HG03103 (cell line): ENCODE measurements at regions not wholly inside any gene's neighbourhood (a gene's known extent, or its start where the extent isn't known, plus 50 kb on each side); places are given as distances from the start of the nearest gene placed in this dataset.
"Not testable (repeated sequence)": the region's sequence is repeated elsewhere in the genome, so short reads cannot be mapped to it uniquely, and the experiment has no call there.

Source experiments
- ATAC-seq: cut with Tn5 transposase; IDR thresholded peaks from one replicate; pipeline ENCODE4 v1.9.1; 2021; ENCODE audit warnings: low read depth; ENCODE audit not compliant: unreplicated experiment

DNA sequence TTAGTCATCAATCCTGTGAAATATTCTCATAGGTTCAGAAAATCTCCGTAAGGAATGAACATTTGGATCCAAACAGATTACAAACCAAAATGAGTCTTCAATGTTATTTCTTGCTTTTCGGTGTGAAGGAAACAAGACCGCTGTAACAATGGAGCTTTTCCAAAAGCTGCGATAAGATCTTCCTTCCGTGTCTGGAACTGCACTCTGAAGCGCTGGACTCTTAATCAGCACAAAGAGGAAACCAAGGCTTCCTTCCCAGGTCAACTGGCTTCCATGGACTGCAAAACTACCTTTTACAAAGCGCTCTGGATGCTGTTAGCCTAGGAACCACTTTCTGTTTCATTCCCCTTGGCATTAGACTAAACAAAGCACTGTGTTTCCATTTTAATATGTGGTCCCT is 137.9 kb upstream of the BASP1 start:
- no peak for ATAC-seq

DNA sequence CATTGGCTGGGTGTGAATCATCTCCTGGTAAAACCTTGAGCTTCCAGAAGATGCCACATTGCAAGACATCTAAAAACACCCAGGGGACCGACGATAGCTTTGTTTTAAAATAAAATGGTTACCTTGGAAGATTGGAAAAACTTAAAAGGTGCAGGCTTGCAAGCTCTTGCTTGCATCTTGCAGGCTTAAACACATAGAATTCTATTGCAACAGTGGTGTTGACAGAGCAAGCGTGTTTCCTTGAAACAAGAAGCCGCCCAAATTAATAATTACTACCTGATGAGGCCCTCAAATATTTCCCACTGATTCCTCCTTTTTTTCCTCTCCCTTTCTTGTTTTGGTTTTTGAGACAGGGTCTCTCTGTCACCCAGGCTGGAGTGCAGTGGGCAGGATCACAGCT is 137.1 kb upstream of the BASP1 start:
- ATAC-seq = no peak

DNA sequence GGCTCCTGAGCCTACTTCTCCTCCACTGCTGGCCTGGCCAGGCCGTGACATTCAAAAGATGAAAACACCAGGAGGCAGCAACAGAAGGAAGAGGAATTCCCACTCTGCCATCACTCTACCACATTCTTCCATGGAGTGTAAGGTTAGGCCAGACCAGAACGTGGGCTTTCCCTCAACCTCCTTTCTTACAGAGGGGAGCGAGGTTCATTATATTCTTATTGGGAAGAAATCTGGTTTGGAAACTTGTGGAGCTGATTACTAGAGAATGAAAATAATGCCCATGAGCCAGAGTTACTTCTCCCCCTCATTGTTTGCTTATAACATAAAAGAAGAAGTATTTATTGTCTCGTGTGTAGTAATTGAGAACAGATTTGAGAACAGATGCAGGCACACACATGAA is 136.3 kb upstream of the BASP1 start:
- ATAC-seq = no peak

DNA sequence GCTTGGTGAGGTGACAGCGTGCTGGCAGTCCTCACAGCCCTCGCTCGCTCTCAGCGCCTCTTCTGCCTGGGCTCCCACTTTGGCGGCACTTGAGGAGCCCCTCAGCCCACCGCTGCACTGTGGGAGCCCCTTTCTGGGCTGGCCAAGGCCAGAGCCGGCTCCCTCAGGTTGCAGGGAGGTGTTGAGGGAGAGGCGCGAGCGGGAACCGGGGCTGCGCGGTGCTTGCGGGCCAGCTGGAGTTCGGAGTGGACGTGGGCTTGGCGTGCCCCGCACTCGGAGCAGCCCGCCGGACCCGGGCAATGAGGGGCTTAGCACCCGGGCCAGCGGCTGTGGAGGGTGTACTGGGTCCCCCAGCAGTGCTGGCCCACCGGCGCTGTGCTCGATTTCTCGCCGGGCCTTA is 134.2 kb upstream of the BASP1 start:
- ATAC-seq = not testable (repeated sequence)

DNA sequence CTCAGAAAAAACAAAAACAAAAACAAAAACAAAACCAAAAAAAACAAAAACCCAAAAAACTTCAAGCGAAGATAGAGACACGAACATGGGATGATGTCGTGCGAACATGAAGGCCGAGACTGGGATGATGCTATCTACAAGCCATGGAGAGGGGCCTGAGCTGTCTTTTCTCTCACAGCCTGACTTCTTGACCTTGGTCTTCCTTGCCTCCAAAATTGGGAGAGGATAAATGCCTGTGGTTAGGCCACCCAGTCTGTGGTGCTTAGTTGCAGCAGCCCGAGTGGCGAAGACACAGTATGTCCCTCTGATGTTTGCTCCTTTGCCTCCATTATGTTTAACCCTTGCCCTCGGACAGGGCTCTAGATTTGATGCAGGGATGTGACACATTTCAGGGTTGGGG is 130.4 kb upstream of the BASP1 start:
- no peak for ATAC-seq

DNA sequence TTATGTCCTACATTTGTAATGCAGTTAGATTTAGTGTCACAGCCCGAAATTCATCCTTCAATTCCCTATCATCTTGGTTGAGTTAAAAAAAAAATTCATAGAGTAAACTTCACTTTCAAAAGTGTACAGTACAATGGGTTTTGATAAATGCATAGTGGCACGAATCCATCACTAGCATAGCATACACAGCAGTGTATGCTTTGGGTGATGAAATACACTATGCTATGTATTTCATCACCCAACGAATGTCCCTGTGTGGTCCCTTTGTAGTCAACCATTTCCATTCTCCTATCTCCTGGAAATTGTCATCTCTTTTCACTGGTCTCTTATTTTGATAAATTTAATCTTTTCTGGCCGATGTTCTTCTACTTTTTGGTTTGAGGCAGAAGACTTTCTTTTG is 129.4 kb upstream of the BASP1 start:
- no peak for ATAC-seq

DNA sequence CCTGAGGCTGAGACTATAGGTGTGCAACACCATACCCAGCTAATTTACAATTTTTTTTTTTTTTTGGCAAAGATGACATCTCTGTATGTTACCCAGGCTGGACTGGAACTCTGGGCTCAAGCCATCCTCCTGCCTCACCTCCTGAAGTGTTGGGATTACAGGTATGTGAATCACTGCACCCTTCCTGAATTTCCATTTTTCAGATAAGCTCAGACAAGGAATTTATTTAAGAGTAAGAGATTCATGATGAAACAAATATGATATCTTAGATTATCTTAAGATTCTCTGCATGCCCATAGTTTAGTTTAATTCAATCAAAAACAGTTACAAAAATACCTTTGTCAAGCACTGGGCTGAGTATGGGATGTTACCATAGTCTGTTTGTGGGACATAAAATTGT is 128.4 kb upstream of the BASP1 start:
- ATAC-seq = no peak

DNA sequence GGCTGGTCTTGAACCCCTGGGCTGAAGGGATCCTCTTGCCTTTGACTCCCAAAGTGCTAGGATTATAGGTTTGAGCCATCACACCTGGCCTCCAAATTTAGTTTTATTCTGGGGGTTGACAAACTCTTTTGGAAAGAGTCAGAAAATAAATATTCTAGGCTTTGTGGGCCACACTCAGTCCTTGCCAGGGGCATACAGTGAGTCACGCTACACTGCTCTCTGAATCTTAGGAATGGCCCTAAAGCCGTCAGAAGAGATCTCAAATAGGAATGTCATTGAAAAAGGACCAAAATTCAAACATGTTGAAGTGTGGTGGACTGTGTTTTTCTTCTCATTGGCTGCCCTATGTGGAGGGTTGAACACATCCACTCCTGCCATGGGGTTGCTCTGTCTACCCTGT is 127.7 kb upstream of the BASP1 start:
- ATAC-seq = no peak

DNA sequence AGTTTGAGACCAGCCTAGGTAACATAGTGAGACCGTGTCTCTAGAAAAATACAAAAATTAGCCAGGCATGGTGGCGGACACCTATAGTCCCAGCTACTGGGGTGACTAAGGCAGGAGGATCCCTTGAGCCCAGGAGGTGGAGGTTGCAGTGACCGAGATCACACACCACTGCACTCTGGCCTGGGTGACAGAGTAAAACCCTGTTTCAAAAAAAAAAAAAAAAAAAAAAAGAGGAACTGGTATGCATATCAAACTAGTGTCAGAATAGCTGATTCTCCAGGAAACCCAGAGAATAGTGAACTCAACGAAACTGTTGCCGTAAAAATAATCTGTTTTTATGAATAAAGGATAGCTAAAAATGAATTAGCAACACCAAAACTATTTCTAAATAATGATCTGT is 126.6 kb upstream of the BASP1 start:
- no peak for ATAC-seq

DNA sequence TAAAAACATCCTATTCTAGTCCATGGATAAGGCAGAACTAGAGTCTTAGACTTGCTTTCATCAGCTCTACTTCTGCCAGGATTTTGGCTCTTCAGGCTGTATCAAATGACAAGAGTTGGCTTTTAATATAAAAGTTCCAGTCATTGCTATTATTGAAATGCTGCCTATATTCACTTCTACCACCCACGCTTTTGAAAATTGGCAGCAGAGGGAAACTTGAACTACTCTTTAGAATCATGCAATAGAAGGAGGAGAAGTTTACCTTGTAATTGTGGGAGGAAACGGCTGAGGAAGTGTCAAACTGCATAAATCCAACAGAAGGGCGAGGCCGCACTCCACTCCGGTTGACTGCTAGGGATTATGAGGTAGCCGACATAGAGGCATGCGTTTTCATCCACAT is 122.6 kb upstream of the BASP1 start:
- ATAC-seq = no peak

DNA sequence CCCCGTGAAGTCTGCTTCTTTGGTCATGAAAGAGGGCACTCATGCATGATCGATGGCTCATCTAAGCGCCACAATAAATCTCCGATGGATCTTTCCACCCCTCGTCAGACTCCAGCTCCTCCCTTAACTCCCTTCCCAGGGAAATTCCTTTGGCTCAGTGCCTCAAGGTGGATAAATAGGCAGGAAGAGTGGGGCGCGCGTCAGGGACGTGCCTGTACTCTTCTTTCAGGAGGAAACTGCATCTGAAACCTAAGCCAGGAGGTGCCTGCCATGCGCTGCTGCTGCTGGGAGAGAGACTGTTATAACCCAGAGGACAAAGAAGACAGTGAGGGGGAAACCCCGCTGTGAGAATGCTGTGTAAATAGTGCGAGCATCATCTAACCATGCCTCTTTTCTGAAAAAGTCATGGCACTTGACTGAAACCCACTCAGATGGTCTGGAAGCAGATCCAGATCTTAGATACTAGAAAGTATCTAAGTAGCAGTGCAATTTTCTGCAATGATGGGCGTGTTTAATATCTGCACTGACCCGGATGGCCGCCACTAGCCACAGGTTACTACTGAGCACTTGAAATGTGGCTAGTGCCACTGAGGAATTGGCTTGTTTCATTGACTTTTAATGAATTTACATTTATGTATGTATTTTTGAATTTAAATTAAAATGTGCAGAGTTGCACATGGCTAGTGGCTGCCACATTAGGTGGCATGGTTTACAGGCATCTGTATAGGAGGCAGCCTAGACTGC is 120.3 kb upstream of the BASP1 start:
- no peak for ATAC-seq

DNA sequence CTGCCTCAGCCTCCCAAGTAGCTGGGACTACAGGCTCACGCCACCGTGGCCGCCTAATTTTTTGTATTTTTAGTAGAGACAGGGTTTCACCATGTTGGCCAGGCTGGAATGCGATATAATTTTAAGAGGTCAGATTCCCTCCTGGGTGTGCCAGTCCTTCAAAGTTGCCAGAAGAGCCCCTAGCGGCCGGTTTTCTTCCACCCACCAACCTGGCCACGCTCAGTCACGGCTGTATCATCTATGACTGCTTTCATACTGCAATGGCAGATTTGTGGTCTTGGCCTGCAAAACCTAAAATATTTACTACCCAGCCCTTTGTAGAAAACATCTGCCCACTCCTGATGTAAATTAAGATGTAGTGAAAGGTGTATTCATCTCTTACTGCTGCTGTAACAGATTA is 117.5 kb upstream of the BASP1 start:
- no peak for ATAC-seq

DNA sequence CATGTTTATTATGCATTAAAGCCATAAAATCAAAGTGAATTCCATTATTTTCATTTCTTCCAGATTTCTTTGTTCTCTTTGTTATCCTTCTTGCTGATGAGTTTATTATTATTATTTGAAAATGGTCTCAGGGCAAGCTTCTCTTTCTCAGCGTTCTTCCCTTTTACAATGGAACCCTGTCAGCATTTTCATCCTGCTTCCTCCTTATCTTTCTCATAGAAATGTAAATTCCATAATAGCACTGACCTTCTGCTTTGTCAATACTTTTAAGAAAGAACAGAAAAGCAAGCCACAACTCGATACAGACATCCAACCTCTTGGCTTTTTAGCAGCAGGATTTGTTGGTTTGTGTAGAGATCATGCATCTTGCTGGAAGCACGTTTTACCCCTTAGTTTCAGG is 114.0 kb upstream of the BASP1 start:
- no peak for ATAC-seq

DNA sequence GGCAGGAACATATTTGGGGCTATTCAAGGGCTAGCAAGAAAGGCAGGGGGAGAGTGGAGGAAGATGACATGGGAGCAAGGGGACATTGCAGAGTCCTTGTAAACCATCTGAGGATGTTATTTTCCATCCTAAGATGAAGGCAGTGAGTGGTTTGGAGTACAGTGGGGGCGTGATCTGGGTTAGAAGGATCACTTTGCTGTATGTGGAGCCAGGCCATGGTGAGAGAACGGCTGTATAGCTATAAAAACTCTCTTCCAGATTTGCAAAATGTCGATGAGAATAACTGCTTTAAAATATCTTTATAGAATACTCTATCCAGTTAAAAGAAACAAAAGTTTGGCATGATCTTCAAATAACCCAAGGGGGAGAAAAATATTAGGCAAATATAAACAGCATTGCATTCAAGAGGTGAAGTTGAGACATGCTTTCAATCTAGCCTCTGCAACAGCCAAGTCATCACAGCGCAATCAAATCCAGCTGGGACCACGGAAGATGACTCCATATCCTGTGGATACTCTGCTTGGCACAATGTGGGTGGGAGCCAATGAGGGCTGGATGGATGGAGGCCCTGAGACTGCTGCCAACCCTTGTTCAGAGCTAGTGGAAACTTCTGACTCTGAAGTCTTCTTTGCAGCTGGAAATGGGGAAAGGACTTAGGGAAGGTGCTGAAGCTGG is 111.5 kb upstream of the BASP1 start:
- no peak for ATAC-seq

DNA sequence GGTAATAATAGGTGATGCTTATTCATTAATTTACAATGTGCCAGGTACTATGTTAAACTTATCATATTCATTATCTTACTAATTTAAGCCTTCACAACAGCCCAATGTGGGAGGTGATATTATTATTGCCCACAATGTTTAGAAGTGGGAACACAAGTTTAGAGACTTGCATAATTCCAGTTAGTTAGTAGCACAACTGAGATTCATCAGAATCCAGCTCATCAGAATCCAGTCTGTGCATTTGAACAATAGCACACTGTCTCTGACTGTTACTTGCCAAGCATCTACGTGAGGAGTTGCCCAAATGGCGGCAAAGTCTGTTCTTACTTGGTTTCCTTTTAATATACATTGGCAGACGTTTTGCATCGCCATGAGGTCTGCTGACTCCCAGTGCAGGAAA is 110.9 kb upstream of the BASP1 start:
- no peak for ATAC-seq

DNA sequence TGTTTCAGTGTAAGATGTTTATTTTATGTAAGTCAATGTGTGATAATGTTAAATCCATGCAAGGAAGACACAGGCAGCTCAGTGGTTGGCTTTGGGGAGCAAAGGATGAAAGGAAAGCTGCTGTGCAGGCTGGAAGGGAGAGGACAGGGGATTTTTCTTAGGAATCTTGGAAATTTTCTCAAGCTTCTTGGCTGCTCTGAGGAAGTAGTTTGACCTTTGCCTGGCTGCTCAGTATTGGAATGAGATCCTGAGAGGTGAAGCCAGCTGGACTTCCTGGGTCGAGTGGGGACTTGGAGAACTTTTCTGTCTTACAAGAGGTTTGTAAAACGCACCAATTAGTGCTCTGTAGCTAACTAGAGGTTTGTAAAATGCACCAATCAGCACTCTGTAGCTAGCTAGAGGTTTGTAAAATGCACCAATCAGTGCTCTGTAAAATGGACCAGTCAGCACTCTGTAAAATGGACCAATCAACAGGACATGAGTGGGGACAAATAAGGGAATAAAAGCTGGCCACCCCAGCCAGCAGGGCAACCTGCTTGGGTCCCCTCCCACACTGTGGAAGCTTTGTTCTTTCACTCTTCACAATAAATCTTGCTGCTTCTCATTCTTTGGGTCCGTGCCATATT is 105.2 kb upstream of the BASP1 start:
- not testable (repeated sequence) for ATAC-seq

DNA sequence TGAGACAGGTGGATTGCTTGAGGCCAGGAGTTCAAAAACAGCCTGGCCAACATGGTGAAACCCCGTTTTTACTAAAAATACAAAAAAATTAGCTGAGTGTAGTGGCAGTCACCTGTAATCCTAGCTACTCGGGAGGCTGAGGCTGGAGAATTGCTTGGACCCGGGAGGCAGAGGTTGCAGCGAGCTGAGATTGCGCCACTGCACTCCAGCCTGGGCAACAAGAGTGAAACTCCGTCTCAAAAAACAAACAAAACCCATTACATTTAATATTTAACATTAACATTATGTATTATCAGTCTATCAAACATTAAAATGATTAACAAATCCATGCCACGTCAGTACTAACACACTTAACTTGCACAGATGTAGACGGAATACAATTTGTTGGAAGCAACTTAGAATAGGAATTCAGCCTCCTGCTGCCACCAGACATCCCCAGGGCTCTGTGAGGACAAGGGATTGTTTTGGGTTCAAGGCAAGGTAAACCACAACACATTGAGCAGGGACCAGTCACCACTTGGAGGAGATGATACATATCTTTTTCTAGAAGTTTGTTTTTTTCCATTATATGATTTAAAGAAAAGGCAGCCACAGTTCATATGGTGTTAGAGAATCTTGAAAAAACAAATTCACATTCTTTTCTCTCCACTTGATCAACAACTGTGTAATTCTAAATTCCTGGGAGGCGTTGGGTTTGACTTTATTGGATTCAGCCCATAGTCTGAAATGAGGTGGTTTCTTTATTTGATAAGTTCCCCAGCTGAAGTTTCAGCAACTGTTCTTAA is 104.1 kb upstream of the BASP1 start:
- ATAC-seq = no peak

DNA sequence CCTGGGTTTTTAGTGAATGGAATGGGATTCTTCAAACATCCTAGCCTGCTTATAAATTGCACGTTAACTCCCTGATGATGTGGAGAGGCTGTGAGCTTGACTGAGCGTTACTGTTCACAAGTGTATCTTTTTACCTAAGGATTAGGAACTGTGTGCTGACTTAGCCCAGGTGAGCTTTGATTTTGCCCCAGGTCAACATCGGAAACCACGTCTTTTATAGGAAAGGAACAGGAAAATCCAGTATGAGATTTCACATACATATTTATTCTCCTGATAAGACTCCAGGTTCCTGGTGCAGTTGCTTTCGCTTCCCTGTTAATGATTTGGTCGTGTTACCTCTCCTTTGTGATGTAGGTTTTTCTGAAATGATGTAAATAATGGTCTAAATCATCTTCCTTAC is 103.2 kb upstream of the BASP1 start:
- no peak for ATAC-seq

DNA sequence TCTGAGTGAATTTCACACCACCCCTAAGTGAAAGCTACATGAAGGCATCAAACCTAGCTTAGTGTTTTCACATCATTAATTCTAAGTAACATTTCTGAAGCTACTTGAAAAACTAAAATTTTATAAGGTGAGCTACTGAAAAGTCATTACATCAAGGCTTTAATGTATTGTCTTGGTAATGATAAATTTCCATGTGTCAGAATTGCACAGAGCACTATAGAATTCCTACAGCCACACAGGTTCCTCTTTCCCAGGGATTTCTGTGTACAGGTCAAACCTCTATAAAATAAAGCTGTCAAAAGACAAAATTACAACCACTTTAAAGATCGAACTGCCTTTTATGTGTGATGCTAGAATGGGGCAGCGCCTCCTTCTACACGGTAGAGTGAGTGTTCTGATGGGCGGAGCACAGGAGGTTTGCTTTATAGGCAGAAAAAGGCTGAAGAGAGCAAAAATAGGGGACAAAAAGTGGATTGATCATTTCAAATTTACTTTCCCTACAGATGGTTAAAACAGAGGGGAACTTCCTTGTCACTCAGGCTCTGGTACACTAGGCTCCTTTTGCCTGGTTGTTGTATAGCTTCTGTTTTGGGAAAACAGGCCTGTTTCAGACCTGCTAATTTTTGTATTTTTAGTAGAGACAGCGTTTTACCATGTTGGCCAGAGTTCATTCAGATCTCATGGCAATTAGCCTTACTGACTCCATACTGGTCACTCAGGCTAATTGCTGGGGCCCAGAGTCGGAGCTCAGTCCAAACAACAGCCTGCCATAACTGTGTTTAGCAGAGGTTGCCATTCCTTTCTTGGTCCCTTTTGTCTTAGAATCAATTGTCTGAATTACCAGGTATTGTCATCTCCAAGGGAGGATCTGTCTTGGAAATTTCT is 102.5 kb upstream of the BASP1 start:
- no peak for ATAC-seq

DNA sequence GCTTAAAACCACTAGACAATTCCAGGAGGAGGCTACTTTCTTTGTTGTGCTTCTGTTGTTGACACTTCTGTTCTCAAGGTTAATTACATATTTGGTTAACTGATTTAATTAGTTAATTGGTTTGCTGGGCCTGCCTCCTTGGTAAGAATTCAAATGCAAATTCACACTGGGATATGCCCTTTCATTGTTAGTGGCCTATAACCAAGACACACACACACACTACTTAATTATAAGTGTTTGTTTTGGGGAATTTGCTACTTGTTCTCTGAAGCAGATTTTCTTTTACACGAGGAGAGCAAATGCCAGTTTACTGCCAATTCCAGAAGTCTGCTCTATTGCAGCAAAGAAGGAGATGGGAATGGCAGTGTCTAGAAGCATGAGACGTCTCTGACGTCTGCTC is 101.6 kb upstream of the BASP1 start:
- ATAC-seq = no peak
